HL-60 (cell line): ENCODE measurements at regions not wholly inside any gene's neighbourhood (a gene's known extent, or its start where the extent isn't known, plus 50 kb on each side); places are given as distances from the start of the nearest gene placed in this dataset.

Source experiments
- CTCF ChIP-seq: IDR thresholded peaks from one replicate; pipeline ENCODE4 v1.5.1; 2011; ENCODE audit warnings: low read length, control low read depth, inconsistent platforms; ENCODE audit not compliant: insufficient read depth
- TF ChIP-seq, protein P1 (sequence below): IDR thresholded peaks from 2 replicates; pipeline ENCODE4 v1.6.1; 2012; ENCODE audit warnings: low read depth; ENCODE audit not compliant: insufficient replicate concordance

DNA sequence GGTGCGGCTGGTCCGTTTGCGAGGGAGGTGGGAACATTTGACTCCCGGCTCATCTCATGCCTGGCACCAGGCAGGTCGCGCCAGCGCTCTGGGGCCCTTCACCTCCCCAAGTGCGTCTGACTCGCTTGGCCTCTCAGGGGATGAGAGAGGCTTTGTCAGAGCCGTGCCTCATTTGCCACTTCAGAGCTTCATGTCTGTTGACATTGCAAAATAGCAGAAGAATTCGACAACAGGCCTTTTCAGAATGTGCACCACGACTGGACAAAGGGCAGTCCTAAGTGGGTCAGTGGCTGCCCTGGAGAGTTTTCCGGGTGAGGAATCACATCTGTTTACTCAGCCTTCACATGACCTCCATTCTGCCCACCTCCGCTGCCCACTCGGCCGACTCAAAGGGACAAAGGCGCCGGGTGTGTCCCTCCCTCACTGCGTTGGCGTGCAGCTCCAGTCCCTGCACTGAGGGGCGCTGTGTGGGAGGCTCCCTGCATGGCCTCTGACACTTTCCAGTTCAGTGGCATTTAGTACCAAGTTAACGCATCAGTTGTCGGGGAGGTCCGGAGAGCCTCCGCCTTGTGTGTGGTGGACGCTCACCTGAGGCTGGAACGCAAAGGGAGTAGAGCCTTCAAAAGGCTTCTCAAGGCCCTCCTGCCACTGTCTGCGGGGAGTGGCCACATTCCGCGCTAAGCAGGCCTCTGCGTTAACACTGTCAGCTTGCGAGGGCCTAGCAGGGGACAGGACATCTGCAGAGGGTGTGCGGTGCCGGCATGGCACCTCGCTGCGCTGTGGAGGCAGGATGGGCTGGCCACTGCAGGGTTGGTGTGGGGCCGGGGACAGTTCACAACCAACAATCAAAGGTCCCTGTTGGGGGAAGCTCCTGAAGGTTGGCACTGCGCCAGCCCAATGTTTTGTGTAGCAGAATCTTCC, 171.5 kb downstream of the NXNL2 start:
- no peak for TF ChIP-seq CTCF
- TF ChIP-seq, protein P1, sequence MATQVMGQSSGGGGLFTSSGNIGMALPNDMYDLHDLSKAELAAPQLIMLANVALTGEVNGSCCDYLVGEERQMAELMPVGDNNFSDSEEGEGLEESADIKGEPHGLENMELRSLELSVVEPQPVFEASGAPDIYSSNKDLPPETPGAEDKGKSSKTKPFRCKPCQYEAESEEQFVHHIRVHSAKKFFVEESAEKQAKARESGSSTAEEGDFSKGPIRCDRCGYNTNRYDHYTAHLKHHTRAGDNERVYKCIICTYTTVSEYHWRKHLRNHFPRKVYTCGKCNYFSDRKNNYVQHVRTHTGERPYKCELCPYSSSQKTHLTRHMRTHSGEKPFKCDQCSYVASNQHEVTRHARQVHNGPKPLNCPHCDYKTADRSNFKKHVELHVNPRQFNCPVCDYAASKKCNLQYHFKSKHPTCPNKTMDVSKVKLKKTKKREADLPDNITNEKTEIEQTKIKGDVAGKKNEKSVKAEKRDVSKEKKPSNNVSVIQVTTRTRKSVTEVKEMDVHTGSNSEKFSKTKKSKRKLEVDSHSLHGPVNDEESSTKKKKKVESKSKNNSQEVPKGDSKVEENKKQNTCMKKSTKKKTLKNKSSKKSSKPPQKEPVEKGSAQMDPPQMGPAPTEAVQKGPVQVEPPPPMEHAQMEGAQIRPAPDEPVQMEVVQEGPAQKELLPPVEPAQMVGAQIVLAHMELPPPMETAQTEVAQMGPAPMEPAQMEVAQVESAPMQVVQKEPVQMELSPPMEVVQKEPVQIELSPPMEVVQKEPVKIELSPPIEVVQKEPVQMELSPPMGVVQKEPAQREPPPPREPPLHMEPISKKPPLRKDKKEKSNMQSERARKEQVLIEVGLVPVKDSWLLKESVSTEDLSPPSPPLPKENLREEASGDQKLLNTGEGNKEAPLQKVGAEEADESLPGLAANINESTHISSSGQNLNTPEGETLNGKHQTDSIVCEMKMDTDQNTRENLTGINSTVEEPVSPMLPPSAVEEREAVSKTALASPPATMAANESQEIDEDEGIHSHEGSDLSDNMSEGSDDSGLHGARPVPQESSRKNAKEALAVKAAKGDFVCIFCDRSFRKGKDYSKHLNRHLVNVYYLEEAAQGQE = no peak
